Erythroblast (primary cell): ENCODE measurements at regions not wholly inside any gene's neighbourhood (a gene's known extent, or its start where the extent isn't known, plus 50 kb on each side); places are given as distances from the start of the nearest gene placed in this dataset.

ENCODE experiments used
- GATA1 ChIP-seq: IDR thresholded peaks from 2 replicates; pipeline ENCODE4 v1.6.1; 2011; ENCODE audit warnings: low read depth, mild to moderate bottlenecking, control low read depth, low read length, moderate library complexity
- POLR2A ChIP-seq: IDR thresholded peaks from 2 replicates; pipeline ENCODE4 v1.6.1; 2011; ENCODE audit warnings: mild to moderate bottlenecking, low read length

DNA sequence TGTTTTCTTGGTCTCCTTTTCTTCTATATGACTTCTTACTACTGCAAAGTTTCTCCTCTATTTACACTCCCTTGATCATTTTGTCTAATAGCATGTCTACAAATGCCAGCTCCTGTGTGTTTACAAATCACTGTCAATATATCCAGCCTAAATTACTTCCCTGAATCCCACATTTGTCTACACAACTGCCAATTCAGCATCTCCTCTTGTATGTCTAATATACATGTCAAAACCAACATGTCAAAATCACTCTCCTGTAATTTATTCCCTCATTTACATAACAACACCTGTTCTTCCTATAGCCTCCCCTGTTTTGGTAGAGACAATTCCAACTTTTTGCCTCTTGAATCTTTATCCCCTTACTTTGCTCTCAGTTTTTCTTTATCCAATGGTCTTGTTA lies 359.3 kb downstream of the PLOD2 start:
- no peak for TF ChIP-seq POLR2A
- no peak for TF ChIP-seq GATA1
